ENCODE measurements at regions not wholly inside any gene's neighbourhood (a gene's known extent, or its start where the extent isn't known, plus 50 kb on each side); places are given as distances from the start of the nearest gene placed in this dataset.

- no peak overlapping the region for H3K4me3 ChIP-seq
- WGBS, 2 donors (ENCODE audit: low coverage in 1 of 2) = 76 to 81% methylated on average over 5 of the region's 5 CpGs
- no peak for TF ChIP-seq POLR2AphosphoS5 (IDR thresholded peaks at IDR 0.05)
- TF ChIP-seq CTCF (IDR thresholded peaks at IDR 0.05) = no peak
- no peak for TF ChIP-seq EP300 (IDR thresholded peaks at IDR 0.05; ENCODE audit: low read depth)
- no peak for TF ChIP-seq POLR2A (IDR thresholded peaks at IDR 0.05)
Observed at GRCh38 chr9:78678877-78679276, 382.0 kb downstream of the PSAT1 start.

GRCh38 chr9:78680196-78680595 is 383.3 kb downstream of the PSAT1 start:
- Histone ChIP-seq H3K9me3 (no peaks in the 10 kb centered on the region), H3K27ac (no peak overlapping the region), H3K4me1 (no peaks in the 10 kb centered on the region), H3K27me3 (no peaks in the 10 kb centered on the region), H3K36me3 (no peaks in the 10 kb centered on the region), H3K4me3 (no peak overlapping the region)
- 82% methylated on average over 3 of the region's 3 CpGs; no CpG with 5 or more reads in 1 of the 2 donors for WGBS, 2 donors (ENCODE audit: low coverage in 1 of 2)
- intact Hi-C loops (cut with DNase I; ENCODE audit: low total_unique reads) = no loop called here
- in situ Hi-C loops (cut with MboI; ENCODE audit: low pct_ligation_motif_present in 1 of 4, low pct_unique_long_range_greater_than_20kb in 1 of 4, low sequenced_read_pairs in 3 of 4) = no loop called here
- no peak for DNase-seq
- TF ChIP-seq POLR2AphosphoS5 (IDR thresholded peaks at IDR 0.05) (no peak), CTCF (IDR thresholded peaks at IDR 0.05) (no peak), EP300 (IDR thresholded peaks at IDR 0.05; ENCODE audit: low read depth) (no peak), POLR2A (IDR thresholded peaks at IDR 0.05) (no peak)

More at GRCh38 chr9:78678877-78679276, 382.0 kb downstream of the PSAT1 start:
- H3K4me1 ChIP-seq = no peaks in the 10 kb centered on the region
- no peak overlapping the region for H3K27ac ChIP-seq
- DNase-seq = no peak
- intact Hi-C loops (cut with DNase I; ENCODE audit: low total_unique reads) (no loop called here), in situ Hi-C loops (cut with MboI; ENCODE audit: low pct_ligation_motif_present in 1 of 4, low pct_unique_long_range_greater_than_20kb in 1 of 4, low sequenced_read_pairs in 3 of 4) (no loop called here)
- H3K27me3 ChIP-seq = no peaks in the 10 kb centered on the region
- no peaks in the 10 kb centered on the region for H3K9me3 ChIP-seq
- H3K36me3 ChIP-seq = no peaks in the 10 kb centered on the region

- H3K27me3 ChIP-seq = no peaks in the 10 kb centered on the region
- no peaks in the 10 kb centered on the region for H3K9me3 ChIP-seq
- H3K36me3 ChIP-seq = no peaks in the 10 kb centered on the region
- WGBS, 2 donors (ENCODE audit: low coverage in 1 of 2) = 15 to 32% methylated on average over 5 of the region's 5 CpGs
- H3K4me1 ChIP-seq = no peaks in the 10 kb centered on the region
- H3K27ac ChIP-seq = no peak overlapping the region
- in situ Hi-C loops (cut with MboI; ENCODE audit: low pct_ligation_motif_present in 1 of 4, low pct_unique_long_range_greater_than_20kb in 1 of 4, low sequenced_read_pairs in 3 of 4) = no loop called here
- intact Hi-C loops (cut with DNase I; ENCODE audit: low total_unique reads) = no loop called here
- no peak for TF ChIP-seq POLR2A (IDR thresholded peaks at IDR 0.05)
- no peak for TF ChIP-seq POLR2AphosphoS5 (IDR thresholded peaks at IDR 0.05)
- TF ChIP-seq CTCF (IDR thresholded peaks at IDR 0.05) = no peak
- TF ChIP-seq EP300 (IDR thresholded peaks at IDR 0.05; ENCODE audit: low read depth) = no peak
- no peak overlapping the region for H3K4me3 ChIP-seq
- DNase-seq = no peak
Observed at GRCh38 chr9:78682216-78682615, 385.3 kb downstream of the PSAT1 start.

GRCh38 chr9:78685471-78685870 is 388.5 kb downstream of the PSAT1 start:
- Histone ChIP-seq H3K27ac (no peak overlapping the region), H3K36me3 (no peaks in the 10 kb centered on the region), H3K4me3 (no peak overlapping the region), H3K27me3 (no peaks in the 10 kb centered on the region), H3K4me1 (no peaks in the 10 kb centered on the region), H3K9me3 (no peaks in the 10 kb centered on the region)
- no peak for DNase-seq
- 100% methylated on average over 1 of the region's 1 CpG; no CpG with 5 or more reads in 1 of the 2 donors for WGBS, 2 donors (ENCODE audit: low coverage in 1 of 2)
- TF ChIP-seq EP300 (IDR thresholded peaks at IDR 0.05; ENCODE audit: low read depth) = no peak
- no peak for TF ChIP-seq POLR2A (IDR thresholded peaks at IDR 0.05)
- TF ChIP-seq POLR2AphosphoS5 (IDR thresholded peaks at IDR 0.05) = no peak
- no peak for TF ChIP-seq CTCF (IDR thresholded peaks at IDR 0.05)
- in situ Hi-C loops (cut with MboI; ENCODE audit: low pct_ligation_motif_present in 1 of 4, low pct_unique_long_range_greater_than_20kb in 1 of 4, low sequenced_read_pairs in 3 of 4) = no loop called here
- intact Hi-C loops (cut with DNase I; ENCODE audit: low total_unique reads) = no loop called here

Data from transverse colon (tissue), 4 donors.